HepG2 (cell line): ENCODE measurements at regions not wholly inside any gene's neighbourhood (a gene's known extent, or its start where the extent isn't known, plus 50 kb on each side); places are given as distances from the start of the nearest gene placed in this dataset.

Source experiments
- BATF2 ChIP-seq: sonication (generic); formaldehyde crosslinking; IDR thresholded peaks from 2 replicates; pipeline ENCODE4 v1.8.0; 2022; ENCODE audit warnings: mild to moderate bottlenecking, missing genetic modification reagents, moderate library complexity
- CAMTA2 ChIP-seq: sonication (generic); formaldehyde crosslinking; IDR thresholded peaks from 2 replicates; pipeline ENCODE4 v1.4.0; 2020; ENCODE audit warnings: mild to moderate bottlenecking, missing genetic modification reagents, borderline replicate concordance
- FOXA1 ChIP-seq, 2 experiments: fragments of 450-650 bp in 1 of 2; sonication (generic) in 1 of 2; formaldehyde crosslinking in 1 of 2; IDR thresholded peaks; 2 replicates each; pipeline versions ENCODE4 v1.4.0 to v1.6.1; 2016 to 2020; ENCODE audit warnings: missing genetic modification reagents in 1 of 2
- IRX3 ChIP-seq: sonication (generic); formaldehyde crosslinking; IDR thresholded peaks from 2 replicates; pipeline ENCODE4 v1.8.1; 2023; ENCODE audit warnings: mild to moderate bottlenecking, low read depth, missing genetic modification reagents, borderline replicate concordance
- JUNB ChIP-seq: sonication (generic); formaldehyde crosslinking; IDR thresholded peaks from 2 replicates; pipeline ENCODE4 v1.8.0; 2022; ENCODE audit warnings: missing genetic modification reagents, mild to moderate bottlenecking, borderline replicate concordance
- KMT2A ChIP-seq: sonication (generic); formaldehyde crosslinking; IDR thresholded peaks from 2 replicates; pipeline ENCODE4 v1.4.0; 2020; ENCODE audit warnings: missing genetic modification reagents
- NFE2 ChIP-seq: sonication (generic); formaldehyde crosslinking; IDR thresholded peaks from 2 replicates; pipeline ENCODE4 v1.4.0; 2020; ENCODE audit warnings: missing genetic modification reagents
- NFKB2 ChIP-seq: sonication (generic); formaldehyde crosslinking; IDR thresholded peaks from 2 replicates; pipeline ENCODE4 v1.4.0; 2020; ENCODE audit warnings: missing genetic modification reagents, borderline replicate concordance
- PLRG1 ChIP-seq: fragments of 450-650 bp; conservative IDR thresholded peaks from 2 replicates; pipeline ENCODE4 v1.6.1; 2016
- POLR2G ChIP-seq: fragments of 200-400 bp; formaldehyde crosslinking; IDR thresholded peaks from 2 replicates; pipeline ENCODE4 v1.6.1; 2018; ENCODE audit warnings: mild to moderate bottlenecking, low read depth, low read length, moderate library complexity
- RCOR2 ChIP-seq: IDR thresholded peaks from 2 replicates; pipeline ENCODE4 v1.6.1; 2016; ENCODE audit warnings: missing biosample characterization, missing genetic modification reagents
- RORA ChIP-seq: sonication (generic); formaldehyde crosslinking; IDR thresholded peaks from 2 replicates; pipeline ENCODE4 v1.5.0; 2020; ENCODE audit warnings: mild to moderate bottlenecking, missing genetic modification reagents, moderate library complexity
- SETDB1 ChIP-seq: sonication (generic); formaldehyde crosslinking; IDR thresholded peaks from 2 replicates; pipeline ENCODE4 v1.5.1; 2020; ENCODE audit warnings: missing genetic modification reagents, mild to moderate bottlenecking, borderline replicate concordance
- SKIL ChIP-seq: sonication (generic); formaldehyde crosslinking; IDR thresholded peaks from 2 replicates; pipeline ENCODE4 v1.8.0; 2022; ENCODE audit warnings: missing genetic modification reagents, mild to moderate bottlenecking, moderate library complexity, borderline replicate concordance
- SOX5 ChIP-seq: IDR thresholded peaks from 2 replicates; pipeline ENCODE4 v1.6.1; 2016; ENCODE audit warnings: borderline replicate concordance
- SRF ChIP-seq: IDR thresholded peaks from 2 replicates; pipeline ENCODE4 v1.6.1; 2011; ENCODE audit warnings: mild to moderate bottlenecking, low read depth, low read length, moderate library complexity
- TGIF2 ChIP-seq: IDR thresholded peaks from 2 replicates; pipeline ENCODE4 v1.6.1; 2016; ENCODE audit warnings: control low read depth, missing compliant biosample characterization
- ZBTB10 ChIP-seq: sonication (generic); formaldehyde crosslinking; IDR thresholded peaks from 2 replicates; pipeline ENCODE4 v1.4.0; 2020; ENCODE audit warnings: missing genetic modification reagents, borderline replicate concordance
- ZKSCAN5 ChIP-seq: sonication (generic); formaldehyde crosslinking; IDR thresholded peaks from 2 replicates; pipeline ENCODE4 v1.5.1; 2020; ENCODE audit warnings: mild to moderate bottlenecking, missing genetic modification reagents
- ZNF121 ChIP-seq: sonication (generic); formaldehyde crosslinking; IDR thresholded peaks from 2 replicates; pipeline ENCODE4 v1.5.0; 2020; ENCODE audit warnings: mild to moderate bottlenecking, missing genetic modification reagents
- ZNF124 ChIP-seq: sonication (generic); formaldehyde crosslinking; IDR thresholded peaks from 2 replicates; pipeline ENCODE4 v1.4.0; 2020; ENCODE audit warnings: missing genetic modification reagents
- ZNF30 ChIP-seq: sonication (generic); formaldehyde crosslinking; IDR thresholded peaks from 2 replicates; pipeline ENCODE4 v1.5.0; 2020; ENCODE audit warnings: mild to moderate bottlenecking, missing genetic modification reagents
- ZNF564 ChIP-seq: sonication (generic); formaldehyde crosslinking; IDR thresholded peaks from 2 replicates; pipeline ENCODE4 v1.8.1; 2023; ENCODE audit warnings: mild to moderate bottlenecking, missing genetic modification reagents
- ZNF580 ChIP-seq: IDR thresholded peaks from 2 replicates; pipeline ENCODE4 v1.6.1; 2016; ENCODE audit warnings: low read depth, borderline replicate concordance
- ZNF674 ChIP-seq: sonication (generic); formaldehyde crosslinking; IDR thresholded peaks from 2 replicates; pipeline ENCODE4 v1.5.0; 2020; ENCODE audit warnings: low read depth, mild to moderate bottlenecking, missing genetic modification reagents
- ZNF776 ChIP-seq: sonication (generic); formaldehyde crosslinking; IDR thresholded peaks from 2 replicates; pipeline ENCODE4 v1.4.0; 2020; ENCODE audit warnings: mild to moderate bottlenecking, missing genetic modification reagents
- ZNF790 ChIP-seq: sonication (generic); formaldehyde crosslinking; IDR thresholded peaks from 2 replicates; pipeline ENCODE4 v1.8.0; 2022; ENCODE audit warnings: missing genetic modification reagents, mild to moderate bottlenecking, borderline replicate concordance

GRCh38 chr2:167794554-167795255 is 452.7 kb downstream of the STK39 start (continued):
- TF ChIP-seq SKIL (CRISPR knock-in tag), result no peak
- no peak for TF ChIP-seq NFE2 (CRISPR knock-in tag)
- no peak for TF ChIP-seq ZNF776 (CRISPR knock-in tag)
- 0 out of 2 replicates have a peak, but pooled peaks have one; percentile 30 for TF ChIP-seq ZNF564 (CRISPR knock-in tag)
- TF ChIP-seq KMT2A (CRISPR knock-in tag), result no peak
- TF ChIP-seq RCOR2 (CRISPR knock-in tag), result no peak; the same call in 1 of the 2 replicates
- TF ChIP-seq NFKB2 (CRISPR knock-in tag), result no peak
- TF ChIP-seq BATF2 (CRISPR knock-in tag), result no peak
- no peak for TF ChIP-seq SETDB1
- TF ChIP-seq JUNB, result no peak
- TF ChIP-seq ZBTB10 (CRISPR knock-in tag), result no peak
- no peak for TF ChIP-seq ZNF124 (CRISPR knock-in tag)
- no peak for TF ChIP-seq RORA
- no peak for TF ChIP-seq ZNF790 (CRISPR knock-in tag)
- no peak for TF ChIP-seq ZKSCAN5 (CRISPR knock-in tag)
- TF ChIP-seq PLRG1, result no peak
- peak; percentile 90; the same call in 1 of the 2 replicates for TF ChIP-seq SOX5 (CRISPR knock-in tag)
- no peak for TF ChIP-seq SRF
- TF ChIP-seq ZNF121 (CRISPR knock-in tag), result no peak
- no peak for TF ChIP-seq FOXA1 (IDR thresholded peaks at IDR 0.05)
- peak; percentile 71 for TF ChIP-seq FOXA1 (CRISPR knock-in tag; IDR thresholded peaks at IDR 0.05)
- no peak for TF ChIP-seq POLR2G
- TF ChIP-seq TGIF2 (CRISPR knock-in tag), result no peak
- no peak for TF ChIP-seq CAMTA2 (CRISPR knock-in tag)
- TF ChIP-seq ZNF674 (CRISPR knock-in tag), result no peak
- TF ChIP-seq ZNF30 (CRISPR knock-in tag), result no peak
- TF ChIP-seq IRX3 (CRISPR knock-in tag), result no peak
- TF ChIP-seq ZNF580 (CRISPR knock-in tag), result no peak
